AG09309 (cell line): ENCODE measurements at regions not wholly inside any gene's neighbourhood (a gene's known extent, or its start where the extent isn't known, plus 50 kb on each side); places are given as distances from the start of the nearest gene placed in this dataset.

Experiments
- DNase-seq: peaks from one replicate; pipeline ENCODE4 v3.0.0-alpha.2; 2010; ENCODE audit warnings: low read depth
- H3K4me3 ChIP-seq: 2 replicates; pipeline ENCODE4 v1.5.1; 2011; ENCODE audit warnings: mild to moderate bottlenecking, low read depth, low read length, moderate library complexity; ENCODE audit not compliant: control insufficient read depth
- CTCF ChIP-seq: IDR thresholded peaks from 2 replicates; pipeline ENCODE4 v1.5.1; 2011; ENCODE audit warnings: mild to moderate bottlenecking, low read depth, low read length, inconsistent platforms; ENCODE audit not compliant: insufficient read depth, control insufficient read depth; ENCODE audit errors: missing control alignments

- DNase-seq: no peak
- H3K4me3 ChIP-seq: no peak overlapping the region
- TF ChIP-seq CTCF: no peak
Measured at GRCh38 chr2:103165836-103166235, 404.0 kb downstream of the TMEM182 start.

GRCh38 chr2:103166456-103167324, 404.9 kb downstream of the TMEM182 start:
- H3K4me3 ChIP-seq: no peak overlapping the region
- DNase-seq: no peak
- TF ChIP-seq CTCF: no peak

- no peak overlapping the region for H3K4me3 ChIP-seq
- DNase-seq: no peak
- no peak for TF ChIP-seq CTCF
Measured at GRCh38 chr2:103167599-103167998, 405.8 kb downstream of the TMEM182 start.

GRCh38 chr2:103169861-103170260, 408.0 kb downstream of the TMEM182 start:
- no peak overlapping the region for H3K4me3 ChIP-seq
- TF ChIP-seq CTCF: no peak
- DNase-seq: no peak

GRCh38 chr2:103172821-103173220, 411.0 kb downstream of the TMEM182 start:
- DNase-seq: no peak
- TF ChIP-seq CTCF: no peak
- H3K4me3 ChIP-seq: no peak overlapping the region

- DNase-seq: no peak
- no peak overlapping the region for H3K4me3 ChIP-seq
- TF ChIP-seq CTCF: no peak
Measured at GRCh38 chr2:103174711-103175110, 412.9 kb downstream of the TMEM182 start.
